COLO668 (cell line): ENCODE measurements at regions not wholly inside any gene's neighbourhood (a gene's known extent, or its start where the extent isn't known, plus 50 kb on each side); places are given as distances from the start of the nearest gene placed in this dataset.

Experiments
- DNase-seq: peaks from one replicate; lab custom pipeline; 2025; ENCODE audit not compliant: unreplicated experiment; lab: John Stamatoyannopoulos, UW

DNA sequence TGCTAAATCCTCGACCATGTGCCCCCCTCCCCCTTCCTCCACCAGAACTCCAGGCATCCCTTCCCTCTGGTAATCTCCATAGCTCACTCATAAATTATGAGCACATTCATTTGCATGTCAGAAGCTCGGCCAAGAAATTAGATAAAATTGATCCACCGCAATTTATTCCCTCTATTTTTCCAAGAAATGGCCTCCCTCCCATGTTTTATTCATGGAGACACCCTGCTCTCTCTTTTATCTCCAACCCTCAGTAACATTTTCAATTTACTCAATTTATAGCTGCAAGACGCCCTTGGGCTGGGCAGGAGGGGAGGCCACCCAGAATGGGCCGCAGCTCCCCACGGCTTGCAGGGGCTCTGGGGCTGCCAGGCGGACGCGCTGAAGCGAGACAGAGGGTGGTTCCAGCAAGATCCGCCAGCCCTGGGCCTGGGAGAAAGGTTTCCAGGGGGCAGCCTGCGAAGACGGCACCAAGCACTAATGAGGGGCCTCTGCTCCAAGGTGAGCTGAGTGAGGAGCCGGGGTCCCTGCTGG lies 54.7 kb upstream of the ZNF423 start:
- DNase-seq: no peak

GRCh38 chr16:49911430-49911829 lies 55.5 kb upstream of the ZNF423 start:
- DNase-seq: no peak

GRCh38 chr16:49912721-49913120 lies 56.8 kb upstream of the ZNF423 start:
- no peak for DNase-seq

DNA sequence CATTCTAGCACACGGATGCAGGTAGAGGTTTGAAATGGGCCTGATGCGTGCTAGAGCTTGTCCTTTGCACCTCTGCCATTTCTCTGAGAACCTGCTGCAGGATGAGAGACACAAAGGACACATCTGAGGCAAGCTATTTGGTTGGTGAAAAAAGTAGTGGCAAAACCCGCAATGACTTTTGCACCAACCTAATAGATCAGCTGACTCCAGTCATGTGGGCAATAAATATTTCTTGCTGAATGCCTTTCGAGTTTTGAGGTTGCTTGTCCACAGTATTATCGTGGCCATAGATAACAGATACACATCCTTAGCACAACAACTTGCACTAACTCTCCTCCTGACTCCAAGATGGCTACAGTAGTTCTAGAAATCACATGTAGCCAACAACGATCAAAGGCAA lies 57.8 kb upstream of the ZNF423 start:
- DNase-seq: no peak

- DNase-seq: no peak
Measured at GRCh38 chr16:49914657-49915056, 58.7 kb upstream of the ZNF423 start.

DNA sequence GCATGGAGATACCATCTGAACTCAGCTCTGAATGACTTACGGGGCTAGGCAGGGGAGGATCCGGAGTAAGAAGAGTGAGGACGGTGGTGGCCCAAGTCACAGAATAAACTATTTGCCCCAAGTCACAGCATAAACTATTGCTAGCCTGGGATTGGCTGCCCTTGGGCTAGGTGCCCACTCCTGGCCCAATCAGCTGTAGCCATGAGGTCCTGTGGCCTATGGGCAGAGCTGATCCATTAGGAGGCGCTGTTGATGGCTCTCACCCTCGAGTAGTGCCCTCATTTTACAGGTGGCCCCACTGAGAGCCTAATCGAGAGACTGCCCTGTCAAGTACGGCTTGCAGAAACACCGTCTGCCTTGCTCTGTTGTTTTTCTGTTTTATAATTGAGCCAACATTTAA lies 62.3 kb upstream of the ZNF423 start:
- DNase-seq: no peak

GRCh38 chr16:49919327-49919726 lies 63.4 kb upstream of the ZNF423 start:
- no peak for DNase-seq

DNA sequence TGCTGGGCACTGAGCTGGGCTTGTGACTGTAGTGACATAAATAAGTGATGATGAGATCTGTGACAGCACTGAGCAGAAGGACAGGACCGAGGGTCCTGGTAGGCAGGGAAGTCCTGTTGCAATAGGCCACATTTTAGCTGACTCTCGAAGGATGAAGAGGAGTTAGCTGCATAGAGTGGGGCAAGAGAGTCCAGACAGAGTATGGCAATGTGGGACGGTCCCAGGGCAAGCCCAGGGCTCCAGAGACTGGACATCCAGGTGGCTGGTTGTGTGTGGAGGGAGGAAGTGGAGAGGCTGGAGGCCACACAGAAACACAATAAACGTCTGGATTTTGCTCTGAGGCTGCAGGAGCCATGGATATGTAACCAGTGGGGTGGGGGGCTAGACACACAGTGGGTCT lies 64.5 kb upstream of the ZNF423 start:
- no peak for DNase-seq

GRCh38 chr16:49921106-49921505 lies 65.2 kb upstream of the ZNF423 start:
- DNase-seq: no peak

DNA sequence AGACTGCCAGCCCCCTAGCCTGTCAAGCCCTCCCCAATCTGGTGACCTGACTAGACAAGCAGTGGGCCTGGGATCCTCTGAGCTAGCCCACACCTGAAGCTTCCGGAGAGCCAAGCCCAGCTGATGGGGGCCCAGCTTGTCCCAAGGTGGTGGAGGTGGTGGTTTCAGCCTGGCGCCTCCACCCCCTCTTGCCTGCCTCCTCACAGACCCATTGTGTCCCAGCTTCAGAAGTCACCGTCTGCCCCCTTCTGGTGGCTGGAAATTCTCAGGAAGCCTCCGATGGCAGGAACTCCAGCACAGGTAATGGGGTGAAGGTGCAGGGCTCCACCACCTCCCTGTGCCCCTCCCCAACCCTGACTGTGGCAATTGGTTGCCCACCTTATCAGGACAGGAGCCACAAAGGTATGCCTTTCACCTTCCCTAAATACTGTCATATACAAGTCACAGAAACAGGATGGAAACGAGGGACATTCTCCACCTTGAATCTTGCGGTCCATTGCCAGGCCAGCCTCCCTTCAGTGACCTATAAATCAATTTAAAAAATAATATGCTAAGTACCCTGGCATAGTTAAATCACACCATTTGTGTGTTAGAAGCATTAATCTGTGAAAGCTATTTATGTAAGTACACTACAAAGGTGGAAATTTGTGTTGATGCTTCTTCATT lies 66.0 kb upstream of the ZNF423 start:
- peak; percentile 25 for DNase-seq

DNA sequence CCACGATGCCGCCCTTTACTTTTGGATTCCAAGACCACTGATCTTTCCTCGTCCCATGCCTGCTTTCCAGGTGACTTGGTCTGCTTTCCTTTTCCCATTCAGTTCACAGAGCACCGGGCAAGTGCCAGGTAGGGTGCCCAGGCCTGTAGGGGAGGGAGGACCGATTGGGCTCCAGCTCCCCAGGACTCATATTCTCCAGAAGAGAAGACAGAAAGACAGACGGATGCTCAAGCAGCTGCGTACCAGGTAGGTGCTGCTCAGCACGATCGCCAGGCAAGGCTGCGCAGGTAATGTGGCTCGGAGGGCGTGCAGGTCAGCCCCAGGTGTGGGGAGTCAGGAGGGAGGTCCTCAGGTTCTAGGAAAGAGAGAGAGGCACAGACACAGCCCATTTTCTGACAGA lies 67.5 kb upstream of the ZNF423 start:
- no peak for DNase-seq

DNA sequence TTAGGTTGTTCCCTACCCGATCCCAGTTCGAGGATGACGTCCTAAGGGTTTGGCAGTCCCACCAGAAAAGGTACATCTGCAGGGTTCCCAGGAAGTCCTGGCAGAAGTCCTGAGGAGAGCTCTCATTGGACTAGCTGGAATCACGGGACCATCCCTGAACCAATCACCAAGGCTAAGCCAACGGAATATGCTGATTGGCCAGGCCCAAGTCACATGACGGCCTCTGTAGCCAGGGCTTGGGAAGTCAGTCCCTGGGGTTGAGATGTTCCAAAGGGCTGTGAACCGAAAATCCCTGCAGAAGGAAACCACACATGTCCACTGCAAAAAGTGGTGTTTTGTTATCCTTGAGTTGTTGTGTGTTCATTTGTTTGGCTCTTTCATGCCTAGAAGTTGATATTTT lies 68.2 kb upstream of the ZNF423 start:
- no peak for DNase-seq

GRCh38 chr16:49926941-49927340 lies 71.0 kb upstream of the ZNF423 start:
- DNase-seq: no peak

GRCh38 chr16:49928176-49929041 lies 72.5 kb upstream of the ZNF423 start:
- DNase-seq: no peak

DNA sequence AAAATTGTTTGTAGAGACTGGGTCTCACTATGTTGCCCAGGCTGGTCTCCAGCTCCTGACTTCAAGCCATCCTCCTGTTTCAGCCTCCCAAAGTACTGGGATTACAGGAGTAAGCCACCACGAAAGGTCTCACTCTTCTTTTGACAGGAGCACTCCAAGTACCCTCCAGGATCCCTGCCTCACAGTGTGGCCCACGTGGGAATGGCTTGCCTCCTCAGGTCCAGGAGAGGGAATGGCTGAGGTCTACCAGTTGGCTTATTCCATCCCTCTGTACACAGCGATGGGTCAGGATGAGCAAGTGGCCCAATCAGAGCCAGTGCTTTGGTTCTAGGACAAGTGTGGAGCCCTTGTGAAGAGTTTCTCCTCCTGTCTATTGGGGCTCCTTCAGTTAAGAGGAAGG lies 73.7 kb upstream of the ZNF423 start:
- no peak for DNase-seq

GRCh38 chr16:49930841-49931240 lies 74.9 kb upstream of the ZNF423 start:
- no peak for DNase-seq

GRCh38 chr16:49931266-49931665 lies 75.4 kb upstream of the ZNF423 start:
- no peak for DNase-seq

DNA sequence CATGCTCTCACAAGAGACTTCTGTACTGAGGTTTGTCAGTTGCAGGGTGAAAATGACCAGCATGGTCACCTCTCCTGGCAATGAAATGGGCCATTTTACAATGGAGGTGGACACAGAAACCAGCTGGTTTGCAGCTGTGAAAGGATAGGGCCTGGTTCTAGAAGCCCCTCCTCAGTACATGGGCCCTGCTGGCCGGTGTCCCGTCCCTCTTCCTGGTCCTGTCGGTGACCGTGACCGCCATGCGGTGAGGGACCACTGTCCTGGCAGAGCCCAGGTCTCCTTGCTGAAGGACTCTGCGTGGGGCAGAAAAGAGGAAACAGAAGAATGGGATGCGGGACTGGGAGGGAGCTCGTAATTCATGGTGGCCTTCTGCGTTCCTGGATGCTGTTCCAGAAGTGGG lies 76.0 kb upstream of the ZNF423 start:
- DNase-seq: no peak

GRCh38 chr16:49932434-49932833 lies 76.5 kb upstream of the ZNF423 start:
- no peak for DNase-seq

- no peak for DNase-seq
Measured at GRCh38 chr16:49932946-49933345, 77.0 kb upstream of the ZNF423 start.

DNA sequence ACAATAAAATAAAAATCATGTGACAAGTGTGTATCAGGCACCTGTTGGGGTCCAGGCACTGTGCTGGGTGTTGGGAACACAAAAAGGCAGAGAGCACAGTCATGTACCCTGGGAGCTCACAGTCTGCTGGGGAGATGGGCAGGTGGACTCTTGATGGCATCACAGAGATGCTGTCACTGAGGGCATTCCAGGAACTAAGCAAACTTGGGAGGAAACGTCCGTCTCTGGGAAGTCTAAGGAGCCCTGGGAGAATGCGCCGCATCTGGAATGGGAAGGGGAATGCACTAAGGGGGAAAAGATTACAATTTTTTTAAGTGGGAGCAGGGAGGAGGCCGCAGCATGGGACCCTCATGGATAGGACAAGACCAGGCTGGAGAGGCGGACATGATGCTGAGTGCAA lies 80.9 kb upstream of the ZNF423 start:
- no peak for DNase-seq

- DNase-seq: no peak
Measured at GRCh38 chr16:49937886-49938285, 82.0 kb upstream of the ZNF423 start.
